Caco-2 (cell line): ENCODE measurements at regions not wholly inside any gene's neighbourhood (a gene's known extent, or its start where the extent isn't known, plus 50 kb on each side); places are given as distances from the start of the nearest gene placed in this dataset.

Experiments used
- BruUV-seq: library from RNA; stranded (reverse); fragments of 400-500 nt; replicated peaks from 2 replicates; lab custom pipeline; 2021; lab: Mats Ljungman, UMichigan
- CTCF ChIA-PET: fragments of 300-600 bp; sonication (Branson Sonifier 250); formaldehyde crosslinking; loops from one replicate; lab custom pipeline; 2022; ENCODE audit warnings: antibody characterized with exemption; lab: Charles Lee
- POLR2A ChIA-PET: fragments of 300-600 bp; sonication (Branson Sonifier 250); formaldehyde crosslinking; loops from one replicate; lab custom pipeline; 2022; ENCODE audit warnings: antibody characterized with exemption; lab: Charles Lee
- DNase-seq, 2 experiments: peaks; one replicate each; pipeline versions ENCODE4 v3.0.0 to v3.0.0-alpha.2; 2020 to 2022
- H3K27me3 ChIP-seq: replicated peaks from 2 replicates; pipeline ENCODE4 v1.6.0; 2011; ENCODE audit warnings: low read length; ENCODE audit not compliant: control insufficient read depth, insufficient read depth
- H3K36me3 ChIP-seq: 2 replicates; pipeline ENCODE4 v1.5.1; 2011; ENCODE audit warnings: low read length; ENCODE audit not compliant: control insufficient read depth, insufficient read depth
- H3K4me1 ChIP-seq: fragments of 250-450 bp; sonication (Bioruptor Pico); 2 replicates; pipeline ENCODE4 v1.5.1; 2020; ENCODE audit warnings: mild to moderate bottlenecking
- H3K4me3 ChIP-seq: 2 replicates; pipeline ENCODE4 v1.5.1; 2011; ENCODE audit warnings: low read depth, mild to moderate bottlenecking, control low read depth, low read length
- H3K9me3 ChIP-seq: fragments of 250-450 bp; sonication (Bioruptor Pico); 2 replicates; pipeline ENCODE4 v1.5.1; 2020; ENCODE audit warnings: mild to moderate bottlenecking, moderate library complexity
- H3K27ac Mint-ChIP-seq: one replicate; pipeline ENCODE4 v1.8.0; 2022; ENCODE audit warnings: mixed read lengths; ENCODE audit not compliant: unreplicated experiment
- H3K27me3 Mint-ChIP-seq: one replicate; pipeline ENCODE4 v1.8.0; 2022; ENCODE audit warnings: mixed read lengths; ENCODE audit not compliant: insufficient read depth, unreplicated experiment
- H3K36me3 Mint-ChIP-seq: one replicate; pipeline ENCODE4 v1.8.0; 2022; ENCODE audit warnings: mild to moderate bottlenecking, mixed read lengths; ENCODE audit not compliant: insufficient read depth, unreplicated experiment
- H3K4me1 Mint-ChIP-seq: one replicate; pipeline ENCODE4 v1.8.0; 2022; ENCODE audit warnings: low read depth, mixed read lengths; ENCODE audit not compliant: unreplicated experiment
- H3K4me3 Mint-ChIP-seq: one replicate; pipeline ENCODE4 v1.8.0; 2022; ENCODE audit warnings: mild to moderate bottlenecking, moderate library complexity, mixed read lengths; ENCODE audit not compliant: unreplicated experiment
- H3K9me3 Mint-ChIP-seq: one replicate; pipeline ENCODE4 v1.8.0; 2022; ENCODE audit warnings: mixed read lengths; ENCODE audit not compliant: unreplicated experiment
- intact Hi-C: fragments of 100-400 bp; cut with micrococcal nuclease; formaldehyde crosslinking; loops from one replicate; pipeline ENCODE4 v1.10.0; 2022; ENCODE audit not compliant: unreplicated experiment
- TF ChIP-seq, protein P1 (sequence below), 2 experiments: fragments of 200-600 bp in 1 of 2; IDR thresholded peaks; 1 replicate in 1 of 2; 2 replicates in 1 of 2; pipeline versions ENCODE4 v1.5.1 to v1.8.0; 2011 to 2022; ENCODE audit warnings: antibody characterized with exemption in 1 of 2, control low read depth in 1 of 2, inconsistent platforms in 1 of 2, low read depth in 1 of 2, low read length in 1 of 2, mild to moderate bottlenecking in 1 of 2, moderate library complexity in 1 of 2; ENCODE audit not compliant: insufficient read depth in 1 of 2, severe bottlenecking in 1 of 2, unreplicated experiment in 1 of 2

DNA sequence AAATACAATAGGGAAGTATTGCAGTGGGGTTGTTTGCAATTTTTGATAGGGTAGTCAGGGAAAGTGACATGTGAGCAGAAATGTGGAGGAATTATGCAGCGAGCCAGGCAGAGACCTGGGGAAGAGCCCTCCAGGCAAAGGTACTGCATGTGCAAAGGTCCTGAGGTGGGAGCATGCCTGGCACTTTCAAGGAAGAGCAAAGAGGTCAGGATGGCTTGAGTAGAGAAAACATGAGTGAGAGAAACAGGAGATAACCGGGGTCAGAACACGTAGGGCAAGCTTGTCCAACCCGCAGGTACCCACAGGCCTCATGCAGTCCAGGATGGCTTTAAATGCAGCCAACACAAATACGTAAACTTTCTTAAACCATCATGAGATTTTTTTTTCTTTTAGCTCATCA is 71.0 kb downstream of the COQ2 start:
- intact Hi-C loops = no loop called here
- Mint-ChIP-seq H3K27me3 (no peaks in the 10 kb centered on the region), H3K27ac (no peak overlapping the region), H3K9me3 (peaks cover 28% of the 10 kb centered on the region), H3K36me3 (peaks cover 12% of the 10 kb centered on the region), H3K4me3 (no peak overlapping the region), H3K4me1 (peaks cover 7% of the 10 kb centered on the region)
- peaks cover 15% of the 10 kb centered on the region for H3K9me3 ChIP-seq
- no peaks in the 10 kb centered on the region for H3K27me3 ChIP-seq
- ChIA-PET POLR2A (no interaction called here), CTCF (no interaction called here)
- H3K4me3 ChIP-seq = no peak overlapping the region
- DNase-seq = no peak
- H3K4me1 ChIP-seq = peaks cover 5% of the 10 kb centered on the region
- H3K36me3 ChIP-seq = no peaks in the 10 kb centered on the region
- no TSS peak for BruUV-seq
- TF ChIP-seq, protein P1, sequence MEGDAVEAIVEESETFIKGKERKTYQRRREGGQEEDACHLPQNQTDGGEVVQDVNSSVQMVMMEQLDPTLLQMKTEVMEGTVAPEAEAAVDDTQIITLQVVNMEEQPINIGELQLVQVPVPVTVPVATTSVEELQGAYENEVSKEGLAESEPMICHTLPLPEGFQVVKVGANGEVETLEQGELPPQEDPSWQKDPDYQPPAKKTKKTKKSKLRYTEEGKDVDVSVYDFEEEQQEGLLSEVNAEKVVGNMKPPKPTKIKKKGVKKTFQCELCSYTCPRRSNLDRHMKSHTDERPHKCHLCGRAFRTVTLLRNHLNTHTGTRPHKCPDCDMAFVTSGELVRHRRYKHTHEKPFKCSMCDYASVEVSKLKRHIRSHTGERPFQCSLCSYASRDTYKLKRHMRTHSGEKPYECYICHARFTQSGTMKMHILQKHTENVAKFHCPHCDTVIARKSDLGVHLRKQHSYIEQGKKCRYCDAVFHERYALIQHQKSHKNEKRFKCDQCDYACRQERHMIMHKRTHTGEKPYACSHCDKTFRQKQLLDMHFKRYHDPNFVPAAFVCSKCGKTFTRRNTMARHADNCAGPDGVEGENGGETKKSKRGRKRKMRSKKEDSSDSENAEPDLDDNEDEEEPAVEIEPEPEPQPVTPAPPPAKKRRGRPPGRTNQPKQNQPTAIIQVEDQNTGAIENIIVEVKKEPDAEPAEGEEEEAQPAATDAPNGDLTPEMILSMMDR (IDR thresholded peaks at IDR 0.05; ENCODE audit: insufficient read depth in 1 of 2, low read depth in 1 of 2, low read length in 1 of 2, severe bottlenecking in 1 of 2, unreplicated experiment in 1 of 2) = no peak

DNA sequence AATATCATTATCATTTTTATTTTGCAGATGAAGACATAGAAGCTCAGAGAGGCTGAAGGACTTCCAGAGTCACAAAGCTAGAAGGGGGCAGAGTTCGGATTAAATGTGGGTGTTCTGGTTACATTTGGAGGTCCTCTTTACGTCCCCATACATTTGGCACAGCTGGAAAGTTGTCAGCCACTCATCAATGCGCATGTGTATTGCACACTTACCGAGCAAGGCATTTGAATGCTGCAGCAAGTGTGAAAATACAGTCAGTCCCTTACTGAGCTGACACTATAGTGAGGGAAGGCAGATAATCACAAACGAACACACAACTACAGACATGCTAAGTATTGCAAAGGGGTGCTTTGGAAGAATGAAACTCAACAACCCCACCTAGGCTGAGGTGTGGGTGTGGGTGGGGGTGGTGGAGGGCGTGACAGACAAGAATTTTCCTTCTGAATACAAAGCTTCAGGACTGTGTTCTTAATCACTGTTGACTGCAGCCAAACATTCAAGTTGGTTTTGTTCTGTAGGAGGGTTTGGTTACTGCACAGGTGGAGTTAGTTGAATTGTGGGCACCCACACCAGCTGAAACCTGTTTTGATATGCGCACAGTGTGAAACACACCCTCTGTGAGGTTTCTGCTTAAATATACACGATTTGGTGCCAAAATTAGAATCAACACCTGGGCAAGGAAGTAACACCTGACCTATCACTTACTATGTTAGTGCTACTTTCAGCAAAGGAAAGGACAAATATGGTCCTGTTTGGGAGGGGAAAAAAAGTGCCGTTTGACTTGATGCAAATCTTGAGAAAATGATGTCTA is 72.4 kb downstream of the COQ2 start:
- Mint-ChIP-seq H3K9me3 (peaks cover 29% of the 10 kb centered on the region), H3K27ac (peak overlapping the region; percentile 35), H3K4me1 (peaks cover 18% of the 10 kb centered on the region), H3K36me3 (peaks cover 12% of the 10 kb centered on the region), H3K4me3 (no peak overlapping the region), H3K27me3 (no peaks in the 10 kb centered on the region)
- Histone ChIP-seq H3K36me3 (no peaks in the 10 kb centered on the region), H3K4me1 (peaks cover 17% of the 10 kb centered on the region), H3K9me3 (peaks cover 29% of the 10 kb centered on the region), H3K4me3 (no peak overlapping the region), H3K27me3 (no peaks in the 10 kb centered on the region)
- BruUV-seq = no TSS peak
- intact Hi-C loops = no loop called here
- no peak for DNase-seq
- POLR2A ChIA-PET = no interaction called here
- CTCF ChIA-PET = no interaction called here
- TF ChIP-seq, protein P1 (IDR thresholded peaks at IDR 0.05; ENCODE audit: insufficient read depth in 1 of 2, low read depth in 1 of 2, low read length in 1 of 2, severe bottlenecking in 1 of 2, unreplicated experiment in 1 of 2) = no peak

DNA sequence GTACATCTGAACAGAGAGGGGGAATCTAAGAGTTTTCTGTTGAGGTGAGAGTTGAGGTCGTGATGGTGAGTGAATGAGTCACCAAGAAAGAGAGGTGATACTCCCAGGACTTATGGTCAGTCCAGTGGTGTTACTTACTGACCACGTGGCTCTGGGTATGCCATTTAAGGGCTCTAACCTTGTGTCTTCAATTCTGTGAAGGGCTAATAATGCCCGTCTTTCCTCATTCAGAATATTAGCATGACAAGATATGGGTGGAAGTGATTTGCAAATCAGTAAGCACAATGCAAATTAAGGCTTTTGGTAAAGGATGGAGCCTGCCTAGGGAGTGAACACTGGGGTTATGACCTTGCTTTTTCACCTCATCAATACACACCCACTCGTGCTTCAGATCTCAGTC is 75.2 kb downstream of the COQ2 start:
- no peaks in the 10 kb centered on the region for H3K27me3 Mint-ChIP-seq
- H3K4me3 Mint-ChIP-seq = peak overlapping the region; percentile 67
- peaks cover 27% of the 10 kb centered on the region for H3K4me1 ChIP-seq
- H3K4me1 Mint-ChIP-seq = peaks cover 18% of the 10 kb centered on the region
- no peak for DNase-seq
- CTCF ChIA-PET = no interaction called here
- POLR2A ChIA-PET = no interaction called here
- BruUV-seq = no TSS peak
- no peak overlapping the region for H3K27ac Mint-ChIP-seq
- H3K27me3 ChIP-seq = no peaks in the 10 kb centered on the region
- H3K36me3 Mint-ChIP-seq = peaks cover 12% of the 10 kb centered on the region
- H3K36me3 ChIP-seq = no peaks in the 10 kb centered on the region
- H3K9me3 ChIP-seq = peaks cover 44% of the 10 kb centered on the region
- peaks cover 29% of the 10 kb centered on the region for H3K9me3 Mint-ChIP-seq
- intact Hi-C loops = loop anchor here (5.0 kb wide), 1 partner anchor 97 kb away; the partner anchor contains the start of gene PLAC8
- TF ChIP-seq, protein P1 (IDR thresholded peaks at IDR 0.05; ENCODE audit: insufficient read depth in 1 of 2, low read depth in 1 of 2, low read length in 1 of 2, severe bottlenecking in 1 of 2, unreplicated experiment in 1 of 2) = no peak
- no peak overlapping the region for H3K4me3 ChIP-seq
